GM19099 (cell line): ENCODE measurements at regions not wholly inside any gene's neighbourhood (a gene's known extent, or its start where the extent isn't known, plus 50 kb on each side); places are given as distances from the start of the nearest gene placed in this dataset.

Experiments
- POLR2A ChIP-seq: IDR thresholded peaks from 3 replicates; pipeline ENCODE4 v1.6.1; 2011; ENCODE audit warnings: low read depth; ENCODE audit not compliant: insufficient read length; ENCODE audit errors: extremely low read depth

GRCh38 chr1:209343511-209343910 is 240.0 kb upstream of the CAMK1G start:
- no peak for TF ChIP-seq POLR2A

DNA sequence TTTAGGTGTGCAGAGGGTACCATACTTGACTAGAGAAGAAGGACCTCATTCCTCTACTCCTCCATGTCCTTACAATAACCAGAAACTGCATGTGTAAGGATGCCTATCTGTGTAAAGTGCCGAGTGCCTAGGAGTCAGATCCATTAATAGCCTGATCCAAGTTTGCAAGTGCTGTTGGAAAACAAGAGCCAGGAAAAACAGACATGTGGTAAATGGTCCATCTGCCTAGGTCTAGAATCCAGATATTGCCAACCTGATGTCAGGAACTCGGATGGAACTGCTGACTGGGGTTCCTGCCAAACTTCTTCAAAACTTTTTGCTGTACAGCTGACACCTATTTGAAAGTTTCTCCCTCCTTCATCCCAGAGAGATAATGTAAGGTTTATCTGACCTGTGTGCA is 239.4 kb upstream of the CAMK1G start:
- no peak for TF ChIP-seq POLR2A

DNA sequence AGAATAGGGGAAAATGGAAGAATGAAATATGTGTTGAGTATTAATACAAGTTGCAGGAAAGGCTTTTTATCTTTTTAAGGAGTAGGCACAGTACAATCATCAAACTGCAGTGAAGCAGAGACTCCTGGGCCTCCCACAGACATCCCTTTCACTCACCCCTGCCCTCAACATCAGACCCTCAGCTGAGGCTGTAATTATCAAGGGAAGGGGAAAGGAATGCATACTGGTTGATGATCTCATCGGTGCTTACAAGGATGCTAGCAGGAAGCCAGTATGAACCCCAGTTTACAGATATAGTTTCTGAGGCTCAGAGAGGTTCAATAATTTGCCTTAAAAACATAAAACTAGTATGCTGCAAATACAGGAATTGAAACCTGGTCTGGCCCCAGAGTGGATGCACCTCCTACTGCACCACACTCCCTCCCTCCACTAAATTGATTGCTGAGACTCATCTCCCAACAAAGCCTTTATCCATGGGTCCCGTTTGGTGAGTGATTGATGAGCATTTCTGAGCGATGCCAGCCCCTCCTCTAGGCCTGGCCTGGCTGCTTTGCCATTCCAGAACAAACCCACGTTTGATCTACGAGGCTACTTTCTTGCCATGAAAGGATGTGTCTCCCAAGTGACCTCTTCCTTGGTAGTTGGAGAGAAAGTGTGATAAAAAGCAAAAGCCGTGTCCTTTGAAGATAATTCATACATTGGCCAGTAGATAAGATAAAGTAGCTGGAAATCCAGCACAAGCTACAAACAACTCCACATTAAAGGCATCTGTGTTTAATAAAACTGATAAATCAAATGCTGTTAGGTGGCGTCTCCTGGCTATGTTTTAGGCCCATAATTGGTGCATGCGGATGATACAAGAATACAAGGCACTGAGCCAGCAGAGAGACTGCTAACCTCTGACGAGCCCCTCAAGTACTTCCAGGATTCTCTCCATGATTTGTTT is 233.9 kb upstream of the CAMK1G start:
- TF ChIP-seq POLR2A: no peak

DNA sequence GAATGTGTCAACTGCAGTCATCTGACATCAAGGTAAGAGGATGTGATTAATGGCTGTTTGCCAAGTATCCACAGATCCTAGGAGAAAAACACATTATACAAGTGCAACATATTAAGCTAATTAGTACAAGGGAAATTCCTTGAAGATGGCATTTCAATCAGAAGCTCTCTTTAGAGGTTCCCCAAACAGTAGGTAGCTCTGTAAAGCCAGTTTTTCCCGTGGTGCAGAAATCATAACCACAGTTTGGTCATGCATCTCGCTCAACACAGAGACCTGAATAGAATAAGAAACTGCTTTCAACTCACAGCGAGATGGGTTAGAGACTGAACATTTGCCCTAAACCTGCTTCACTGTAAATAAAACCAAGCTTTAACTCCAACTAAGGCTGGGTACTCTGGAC is 230.5 kb upstream of the CAMK1G start:
- TF ChIP-seq POLR2A: no peak

GRCh38 chr1:209354111-209354839 is 229.2 kb upstream of the CAMK1G start:
- no peak for TF ChIP-seq POLR2A

DNA sequence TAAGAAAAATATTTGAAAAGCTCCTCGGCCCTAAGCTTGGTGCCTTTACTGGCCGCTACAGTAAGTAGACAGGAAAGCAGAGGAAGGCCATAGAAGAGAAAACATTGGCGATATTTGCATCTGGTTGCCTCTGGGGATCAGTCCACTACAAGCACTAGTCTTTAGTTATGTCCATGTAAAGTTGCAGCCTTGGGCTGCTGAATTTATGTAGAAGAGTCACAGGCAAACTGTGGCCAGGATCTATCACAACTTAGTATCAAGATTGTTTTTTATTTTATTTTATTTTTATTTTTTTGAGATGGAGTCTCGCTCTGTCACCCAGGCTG is 228.7 kb upstream of the CAMK1G start:
- no peak for TF ChIP-seq POLR2A

DNA sequence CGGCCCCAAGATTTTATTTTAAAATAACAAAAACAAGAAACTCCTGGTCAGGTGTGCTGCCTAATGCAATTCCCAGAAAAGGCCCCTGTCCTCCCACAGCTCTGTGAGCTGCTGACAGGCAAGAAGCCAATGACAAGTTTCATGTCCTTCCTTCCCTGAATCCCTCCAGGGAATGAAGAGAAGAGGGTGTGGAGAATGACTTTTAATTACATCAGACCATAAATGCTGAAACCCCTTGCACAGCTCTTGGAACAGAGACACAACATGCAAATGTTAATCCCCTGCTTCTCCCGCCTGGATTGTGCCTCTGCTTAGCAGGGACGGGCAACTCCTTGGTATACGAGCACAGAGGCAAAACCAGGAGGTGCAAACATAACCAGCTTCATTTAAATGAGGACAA is 228.1 kb upstream of the CAMK1G start:
- no peak for TF ChIP-seq POLR2A

GRCh38 chr1:209356976-209357377 is 226.5 kb upstream of the CAMK1G start:
- no peak for TF ChIP-seq POLR2A

GRCh38 chr1:209363112-209363511 is 220.4 kb upstream of the CAMK1G start:
- TF ChIP-seq POLR2A: no peak

DNA sequence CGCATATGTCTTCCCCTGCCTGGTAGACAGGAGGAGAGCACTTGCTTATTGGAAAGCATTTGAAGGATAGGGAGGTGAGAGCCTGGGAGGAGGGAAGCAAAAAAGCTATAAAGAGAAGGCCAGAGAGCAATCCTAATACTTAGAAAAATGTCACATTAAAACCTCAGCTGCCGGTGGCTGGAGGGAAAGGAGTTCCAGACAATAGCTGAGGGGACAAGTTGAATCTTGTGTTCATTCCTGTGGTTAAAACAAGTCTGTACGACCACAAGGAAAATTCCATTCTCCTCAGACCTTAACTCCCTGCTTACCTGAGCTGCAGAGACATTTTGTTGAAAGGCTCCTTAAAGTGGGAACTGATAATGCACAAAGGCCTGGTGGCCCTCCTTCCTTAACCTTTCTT is 218.8 kb upstream of the CAMK1G start:
- TF ChIP-seq POLR2A: no peak

DNA sequence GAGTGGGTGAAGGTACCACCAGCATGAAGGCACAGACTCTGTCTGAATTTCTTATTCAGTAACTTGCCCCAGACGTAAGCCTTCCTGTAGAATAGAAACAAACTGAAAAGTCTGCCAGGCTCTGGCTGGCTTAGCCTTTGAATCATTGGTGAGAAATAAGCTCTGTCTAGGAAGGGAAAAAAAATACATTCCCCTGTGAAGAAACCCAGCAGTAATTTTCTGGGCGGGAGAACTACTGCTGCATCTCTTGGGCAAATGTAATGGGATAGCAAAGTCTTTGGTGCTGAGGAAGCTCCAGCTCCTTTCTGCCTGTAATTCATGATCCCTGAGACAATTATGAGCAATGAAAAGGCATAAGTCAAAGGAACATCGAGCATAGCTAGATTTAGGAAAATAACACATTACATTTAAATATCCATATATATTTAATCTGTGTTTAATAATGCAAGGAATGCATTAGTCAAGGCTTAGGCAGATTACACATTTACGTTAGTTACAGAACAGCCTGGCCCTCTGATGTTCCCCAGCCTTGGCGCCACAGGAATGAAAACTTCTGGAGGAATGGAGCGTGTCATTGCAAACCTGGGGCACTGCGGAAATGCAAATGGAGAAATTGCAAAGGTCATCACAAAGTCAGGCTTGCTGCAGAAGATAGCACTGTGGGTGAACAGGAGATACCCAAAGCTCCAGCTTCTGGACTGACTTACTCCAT is 216.3 kb upstream of the CAMK1G start:
- TF ChIP-seq POLR2A: no peak

DNA sequence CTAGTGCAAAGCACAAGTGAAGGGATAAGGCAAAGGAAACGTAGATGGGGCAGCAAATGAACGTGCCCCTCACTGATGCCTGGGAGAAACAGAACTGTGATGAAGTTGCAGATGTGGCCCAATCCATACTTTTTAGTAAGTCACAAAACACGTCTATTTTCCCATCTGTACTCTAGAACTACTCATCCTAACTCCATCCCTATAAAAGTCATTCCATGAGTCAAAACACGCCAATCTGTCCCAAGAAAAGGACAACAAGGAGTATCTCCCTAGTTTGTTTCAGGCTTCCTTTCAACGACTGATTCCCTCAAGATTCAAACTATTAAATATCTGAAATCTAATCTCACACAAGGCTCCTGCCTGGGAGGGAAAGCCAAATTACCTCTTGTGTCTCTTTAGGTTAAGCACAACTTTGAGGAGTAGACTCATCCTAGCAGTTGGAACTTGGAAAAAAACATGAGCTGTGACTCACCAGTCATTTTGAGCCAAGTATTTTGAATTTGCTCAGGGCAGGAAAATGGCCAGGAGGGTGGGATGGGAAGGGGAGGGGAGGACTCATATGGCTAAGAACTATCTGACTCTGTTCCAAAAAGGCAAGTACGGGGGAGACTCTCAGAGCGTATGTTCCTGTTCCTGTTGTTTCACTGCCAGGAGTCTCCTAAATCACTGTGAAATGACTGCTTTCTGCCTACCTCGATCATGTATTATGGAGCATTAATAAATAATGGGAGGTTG is 214.5 kb upstream of the CAMK1G start:
- TF ChIP-seq POLR2A: no peak

DNA sequence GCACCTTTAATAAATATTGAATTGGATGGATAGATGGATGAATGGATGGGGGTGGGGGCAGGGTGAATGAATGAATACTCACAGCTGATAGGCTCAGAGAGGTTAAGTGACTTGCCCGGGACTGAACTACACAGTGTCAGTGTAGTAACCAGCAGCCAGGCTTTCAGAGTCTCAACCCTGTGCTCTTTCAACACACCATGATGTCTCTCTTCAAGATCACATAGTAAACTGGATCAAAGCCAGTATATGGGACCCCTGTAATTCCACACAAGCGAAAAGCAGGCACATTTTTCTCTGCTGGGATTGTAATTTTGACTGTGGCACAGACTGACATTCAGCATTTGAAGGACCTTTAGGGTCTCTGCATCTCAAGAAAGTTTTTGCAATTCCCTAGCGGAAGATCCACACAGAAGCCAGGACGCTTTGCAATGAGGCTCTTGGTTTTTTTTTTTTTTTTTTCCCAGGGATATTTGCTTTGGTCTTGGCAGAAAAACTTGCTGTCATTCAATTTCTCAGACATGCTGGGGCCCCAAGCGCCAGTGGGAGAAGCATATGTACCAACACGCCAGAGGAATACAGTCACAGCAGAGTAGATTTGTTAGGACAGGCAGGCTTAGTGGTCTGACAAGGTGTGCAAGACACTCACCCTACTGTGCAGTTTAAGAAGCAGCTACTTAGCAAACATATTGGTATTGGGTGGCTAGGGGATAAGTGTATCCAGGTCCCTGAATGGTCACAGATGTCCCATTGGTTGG is 213.1 kb upstream of the CAMK1G start:
- no peak for TF ChIP-seq POLR2A

GRCh38 chr1:209375097-209375496 is 208.4 kb upstream of the CAMK1G start:
- TF ChIP-seq POLR2A: no peak

GRCh38 chr1:209375671-209376365 is 207.7 kb upstream of the CAMK1G start:
- TF ChIP-seq POLR2A: no peak
